HG02588 (cell line): ENCODE measurements at regions not wholly inside any gene's neighbourhood (a gene's known extent, or its start where the extent isn't known, plus 50 kb on each side); places are given as distances from the start of the nearest gene placed in this dataset.
"Not testable (repeated sequence)": the region's sequence is repeated elsewhere in the genome, so short reads cannot be mapped to it uniquely, and the experiment has no call there.

Experiments
- ATAC-seq: cut with Tn5 transposase; IDR thresholded peaks from one replicate; pipeline ENCODE4 v1.9.1; 2021; ENCODE audit warnings: mild to moderate bottlenecking, moderate library complexity; ENCODE audit not compliant: unreplicated experiment

GRCh38 chr7:68977385-68978055 lies 620.8 kb upstream of the AUTS2 start:
- no peak for ATAC-seq

GRCh38 chr7:68978710-68979109 lies 619.6 kb upstream of the AUTS2 start:
- ATAC-seq = no peak

GRCh38 chr7:68980011-68980410 lies 618.3 kb upstream of the AUTS2 start:
- ATAC-seq = no peak

- ATAC-seq = not testable (repeated sequence)
These were observed 617.8 kb upstream of the AUTS2 start for GRCh38 chr7:68980432-68980831.

GRCh38 chr7:68984306-68984705 lies 614.0 kb upstream of the AUTS2 start:
- no peak for ATAC-seq

GRCh38 chr7:68994841-68995240 lies 603.4 kb upstream of the AUTS2 start:
- ATAC-seq = no peak

GRCh38 chr7:68998136-68998535 lies 600.1 kb upstream of the AUTS2 start:
- no peak for ATAC-seq

- ATAC-seq = no peak
These were observed 595.9 kb upstream of the AUTS2 start for GRCh38 chr7:69002416-69002815.

GRCh38 chr7:69012149-69012548 lies 586.1 kb upstream of the AUTS2 start:
- no peak for ATAC-seq

GRCh38 chr7:69017208-69017607 lies 581.1 kb upstream of the AUTS2 start:
- no peak for ATAC-seq

- ATAC-seq = no peak
These were observed 580.1 kb upstream of the AUTS2 start for GRCh38 chr7:69018200-69018599.

- ATAC-seq = no peak
These were observed 578.8 kb upstream of the AUTS2 start for GRCh38 chr7:69019437-69019836.

- ATAC-seq = no peak
These were observed 577.7 kb upstream of the AUTS2 start for GRCh38 chr7:69020536-69020935.

- ATAC-seq = no peak
These were observed 573.0 kb upstream of the AUTS2 start for GRCh38 chr7:69025249-69025648.

- ATAC-seq = no peak
These were observed 565.4 kb upstream of the AUTS2 start for GRCh38 chr7:69032848-69033247.

GRCh38 chr7:69035826-69036225 lies 562.4 kb upstream of the AUTS2 start:
- no peak for ATAC-seq

GRCh38 chr7:69036301-69036700 lies 562.0 kb upstream of the AUTS2 start:
- no peak for ATAC-seq

GRCh38 chr7:69038915-69039314 lies 559.4 kb upstream of the AUTS2 start:
- no peak for ATAC-seq

GRCh38 chr7:69042138-69042537 lies 556.1 kb upstream of the AUTS2 start:
- ATAC-seq = no peak

GRCh38 chr7:69047151-69047754 lies 551.0 kb upstream of the AUTS2 start:
- no peak for ATAC-seq

GRCh38 chr7:69049326-69049725 lies 548.9 kb upstream of the AUTS2 start:
- ATAC-seq = no peak

- ATAC-seq = no peak
These were observed 545.8 kb upstream of the AUTS2 start for GRCh38 chr7:69052447-69052846.

GRCh38 chr7:69060516-69060915 lies 537.8 kb upstream of the AUTS2 start:
- ATAC-seq = no peak
